Transverse colon (tissue), 4 donors: ENCODE measurements at regions not wholly inside any gene's neighbourhood (a gene's known extent, or its start where the extent isn't known, plus 50 kb on each side); places are given as distances from the start of the nearest gene placed in this dataset.
"Not testable (repeated sequence)": the region's sequence is repeated elsewhere in the genome, so short reads cannot be mapped to it uniquely, and the experiment has no call there.

ENCODE experiments used
- DNase-seq: peaks from one replicate; pipeline ENCODE4 v3.0.0-alpha.2; 2019
- H3K27ac ChIP-seq, 4 donors: fragments of 200-600 bp; sonication (generic); 2 replicates each; pipeline ENCODE4 v1.5.1; 2016 to 2018; ENCODE audit warnings: inconsistent platforms in 4 of 4
- H3K27me3 ChIP-seq: fragments of 200-600 bp; sonication (generic); 2 replicates; pipeline ENCODE4 v1.5.1; 2017; ENCODE audit warnings: inconsistent platforms
- H3K36me3 ChIP-seq, 4 donors: fragments of 200-600 bp; sonication (generic); 2 replicates each; pipeline ENCODE4 v1.5.1; 2017 to 2019; ENCODE audit warnings: inconsistent platforms in 4 of 4
- H3K4me1 ChIP-seq, 4 donors: fragments of 200-600 bp; sonication (generic); 2 replicates each; pipeline ENCODE4 v1.5.1; 2017 to 2020; ENCODE audit warnings: inconsistent platforms in 4 of 4
- H3K4me3 ChIP-seq, 4 donors: fragments of 200-600 bp; sonication (generic); 1 replicate in 1 of 4; 2 replicates in 3 of 4; pipeline versions ENCODE4 v1.5.1 to v1.6.1; 2017 to 2019; ENCODE audit warnings: inconsistent platforms in 4 of 4
- H3K9me3 ChIP-seq, 2 donors: fragments of 200-600 bp; sonication (generic); 2 replicates each; pipeline ENCODE4 v1.5.1; 2017 to 2019; ENCODE audit warnings: inconsistent platforms in 2 of 2
- CTCF ChIP-seq, 5 experiments: fragments of 200-600 bp in 3 of 5; fragments of 450-650 bp in 2 of 5; sonication (generic) in 3 of 5; IDR thresholded peaks; 1 replicate in 2 of 5; 2 replicates in 3 of 5; pipeline ENCODE4 v1.5.1; 2016 to 2017; ENCODE audit warnings: antibody characterized with exemption in 5 of 5, inconsistent platforms in 3 of 5, mild to moderate bottlenecking in 2 of 5, moderate library complexity in 1 of 5
- EP300 ChIP-seq: sonication (generic); formaldehyde crosslinking; IDR thresholded peaks from one replicate; pipeline ENCODE4 v1.6.1; 2017; ENCODE audit warnings: antibody characterized with exemption, low read depth
- POLR2A ChIP-seq: fragments of 450-650 bp; IDR thresholded peaks from one replicate; pipeline ENCODE4 v1.6.1; 2016; ENCODE audit warnings: antibody characterized with exemption, mild to moderate bottlenecking, moderate library complexity
- POLR2AphosphoS5 ChIP-seq, 3 donors: sonication (generic); formaldehyde crosslinking; IDR thresholded peaks; one replicate each; pipeline ENCODE4 v1.6.1; 2016; ENCODE audit warnings: antibody characterized with exemption in 3 of 3
- WGBS, 2 donors: methylation state at CpG; one replicate each; pipeline ENCODE4 v1.1.5; 2018; ENCODE audit warnings: low coverage in 1 of 2; 5-methylcytosine and 5-hydroxymethylcytosine counted together
- in situ Hi-C, 4 donors: fragments of 200-750 bp; cut with MboI; loops; one replicate each; pipeline versions ENCODE4 v1.15.0 to v1.15.1; 2017; ENCODE audit warnings: low sequenced_read_pairs in 3 of 4, low pct_ligation_motif_present in 1 of 4, low pct_unique_long_range_greater_than_20kb in 1 of 4
- intact Hi-C: fragments of 100-400 bp; cut with DNase I; formaldehyde crosslinking; loops from one replicate; pipeline ENCODE4 v1.15.1; 2023; ENCODE audit warnings: low total_unique reads

- WGBS, 2 donors: 33 to 36% methylated on average over 1 of the region's 1 CpG
- Histone ChIP-seq H3K4me3 (no peak overlapping the region), H3K27ac (peak overlapping the region; percentile 11 to 70 (median 58)), H3K9me3 (no peaks in the 10 kb centered on the region), H3K27me3 (no peaks in the 10 kb centered on the region), H3K36me3 (no peaks in the 10 kb centered on the region), H3K4me1 (peaks cover 0 to 21% (median 10%) of the 10 kb centered on the region in 4 donors)
- TF ChIP-seq CTCF (IDR thresholded peaks at IDR 0.05): no peak
- no peak for TF ChIP-seq EP300
- TF ChIP-seq POLR2AphosphoS5 (IDR thresholded peaks at IDR 0.05): no peak
- TF ChIP-seq POLR2A: no peak
- in situ Hi-C loops: no loop called here
- no peak for DNase-seq
- intact Hi-C loops: no loop called here
Observed at GRCh38 chr4:128633067-128633466, 176.4 kb upstream of the JADE1 start.

- Histone ChIP-seq H3K4me1 (peaks cover 0 to 20% (median 10%) of the 10 kb centered on the region in 4 donors), H3K27ac (no peak overlapping the region), H3K9me3 (no peaks in the 10 kb centered on the region), H3K27me3 (no peaks in the 10 kb centered on the region), H3K4me3 (no peak overlapping the region), H3K36me3 (no peaks in the 10 kb centered on the region)
- DNase-seq: no peak
- intact Hi-C loops: no loop called here
- WGBS, 2 donors: 80 to 82% methylated on average over 3 to 5 of the region's 5 CpGs
- TF ChIP-seq POLR2AphosphoS5 (IDR thresholded peaks at IDR 0.05) (no peak), EP300 (no peak), POLR2A (no peak), CTCF (IDR thresholded peaks at IDR 0.05) (no peak)
- in situ Hi-C loops: no loop called here
Observed at GRCh38 chr4:128630871-128631270, 178.6 kb upstream of the JADE1 start.

GRCh38 chr4:128623508-128624215, 185.8 kb upstream of the JADE1 start:
- in situ Hi-C loops (no loop called here), intact Hi-C loops (no loop called here)
- no peaks in the 10 kb centered on the region for H3K36me3 ChIP-seq
- H3K4me3 ChIP-seq: no peak overlapping the region
- H3K9me3 ChIP-seq: no peaks in the 10 kb centered on the region
- no peaks in the 10 kb centered on the region for H3K27me3 ChIP-seq
- WGBS, 2 donors: 56 to 58% methylated on average over 1 to 4 of the region's 4 CpGs
- H3K4me1 ChIP-seq: peaks cover 0 to 12% (median 4%) of the 10 kb centered on the region in 4 donors
- TF ChIP-seq EP300 (no peak), POLR2A (no peak), POLR2AphosphoS5 (IDR thresholded peaks at IDR 0.05) (no peak), CTCF (IDR thresholded peaks at IDR 0.05) (no peak)
- no peak overlapping the region for H3K27ac ChIP-seq
- DNase-seq: no peak

- DNase-seq, intact Hi-C loops, H3K9me3 ChIP-seq, in situ Hi-C loops, H3K36me3 ChIP-seq, H3K27ac ChIP-seq, H3K4me3 ChIP-seq, H3K27me3 ChIP-seq: not testable (repeated sequence)
- WGBS, 2 donors: 64 to 85% methylated on average over 3 to 7 of the region's 7 CpGs
- peaks cover 0 to 12% (median 4%) of the 10 kb centered on the region in 4 donors for H3K4me1 ChIP-seq
Observed at GRCh38 chr4:128620279-128620965, 189.1 kb upstream of the JADE1 start.

- in situ Hi-C loops: no loop called here
- no peaks in the 10 kb centered on the region for H3K27me3 ChIP-seq
- TF ChIP-seq POLR2A (no peak), EP300 (no peak), POLR2AphosphoS5 (IDR thresholded peaks at IDR 0.05) (no peak), CTCF (IDR thresholded peaks at IDR 0.05) (no peak)
- DNase-seq: no peak
- H3K4me1 ChIP-seq: no peaks in the 10 kb centered on the region
- intact Hi-C loops: no loop called here
- H3K36me3 ChIP-seq: no peaks in the 10 kb centered on the region
- H3K27ac ChIP-seq: no peak overlapping the region
- no peaks in the 10 kb centered on the region for H3K9me3 ChIP-seq
- no peak overlapping the region for H3K4me3 ChIP-seq
Observed at GRCh38 chr4:128615197-128615596, 194.3 kb upstream of the JADE1 start.
